HepG2 (cell line): ENCODE measurements at regions not wholly inside any gene's neighbourhood (a gene's known extent, or its start where the extent isn't known, plus 50 kb on each side); places are given as distances from the start of the nearest gene placed in this dataset.

Experiments
- ETV5 ChIP-seq: IDR thresholded peaks from 2 replicates; pipeline ENCODE4 v1.6.1; 2018; ENCODE audit warnings: missing biosample characterization, missing genetic modification reagents, inconsistent platforms, borderline replicate concordance
- GPBP1L1 ChIP-seq: sonication (generic); formaldehyde crosslinking; IDR thresholded peaks from 2 replicates; pipeline ENCODE4 v1.5.0; 2020; ENCODE audit warnings: mild to moderate bottlenecking, missing genetic modification reagents
- MAFF ChIP-seq: IDR thresholded peaks from 2 replicates; pipeline ENCODE4 v1.6.1; 2011; ENCODE audit warnings: low read depth, low read length, improper control_type of control experiment
- MNT ChIP-seq: fragments of 450-650 bp; IDR thresholded peaks from 2 replicates; pipeline ENCODE4 v1.6.1; 2016
- NFRKB ChIP-seq: fragments of 450-650 bp; IDR thresholded peaks from 2 replicates; pipeline ENCODE4 v1.6.1; 2017
- NFYB ChIP-seq: sonication (generic); formaldehyde crosslinking; IDR thresholded peaks from 2 replicates; pipeline ENCODE4 v1.4.0; 2020; ENCODE audit warnings: missing genetic modification reagents
- PBX2 ChIP-seq: IDR thresholded peaks from 2 replicates; pipeline ENCODE4 v1.6.1; 2016; ENCODE audit warnings: control low read depth
- POLR2A ChIP-seq, 2 experiments: IDR thresholded peaks; 2 replicates each; pipeline ENCODE4 v1.6.1; 2011; ENCODE audit warnings: low read depth in 2 of 2, low read length in 2 of 2, mild to moderate bottlenecking in 1 of 2, moderate library complexity in 1 of 2; ENCODE audit not compliant: insufficient read depth in 1 of 2
- RNF2 ChIP-seq: fragments of 450-650 bp; conservative IDR thresholded peaks from 2 replicates; pipeline ENCODE4 v1.6.1; 2016; ENCODE audit warnings: low read depth
- SUZ12 ChIP-seq: fragments of 150-350 bp; IDR thresholded peaks from 2 replicates; pipeline ENCODE4 v1.6.1; 2014; ENCODE audit warnings: low read depth, low read length
- ZFY ChIP-seq: sonication (generic); formaldehyde crosslinking; IDR thresholded peaks from 2 replicates; pipeline ENCODE4 v1.4.0; 2020; ENCODE audit warnings: missing genetic modification reagents
- ZNF3 ChIP-seq: IDR thresholded peaks from 2 replicates; pipeline ENCODE4 v1.7.0; 2017; ENCODE audit warnings: inconsistent platforms
- TF ChIP-seq, protein P1 (sequence below): sonication (generic); formaldehyde crosslinking; IDR thresholded peaks from 2 replicates; pipeline ENCODE4 v1.4.0; 2020; ENCODE audit warnings: missing genetic modification reagents

DNA sequence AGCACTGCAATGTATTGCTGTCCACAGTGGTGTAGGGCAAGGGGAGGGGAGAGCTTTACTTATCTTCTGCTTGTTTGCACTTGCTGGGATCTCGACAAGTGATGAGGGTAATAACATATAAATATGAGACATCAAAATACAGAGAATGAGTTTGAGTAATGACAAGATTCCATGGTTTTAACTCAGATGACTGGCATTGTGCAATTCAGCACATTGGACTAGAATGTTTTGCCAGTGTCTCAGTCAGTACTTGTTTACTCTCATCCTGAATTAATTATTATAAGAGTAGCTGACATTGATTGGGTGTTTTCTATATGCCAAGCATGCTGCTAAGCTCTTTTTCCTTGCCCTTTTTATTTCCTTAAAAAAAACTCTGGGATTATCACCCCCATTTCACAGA is 306.7 kb upstream of the MMADHC start:
- TF ChIP-seq ZNF3 (CRISPR knock-in tag) = no peak
- no peak for TF ChIP-seq SUZ12
- no peak for TF ChIP-seq MNT
- no peak for TF ChIP-seq GPBP1L1
- TF ChIP-seq ETV5 (CRISPR knock-in tag) = no peak
- TF ChIP-seq PBX2 (CRISPR knock-in tag) = no peak
- TF ChIP-seq, protein P1, sequence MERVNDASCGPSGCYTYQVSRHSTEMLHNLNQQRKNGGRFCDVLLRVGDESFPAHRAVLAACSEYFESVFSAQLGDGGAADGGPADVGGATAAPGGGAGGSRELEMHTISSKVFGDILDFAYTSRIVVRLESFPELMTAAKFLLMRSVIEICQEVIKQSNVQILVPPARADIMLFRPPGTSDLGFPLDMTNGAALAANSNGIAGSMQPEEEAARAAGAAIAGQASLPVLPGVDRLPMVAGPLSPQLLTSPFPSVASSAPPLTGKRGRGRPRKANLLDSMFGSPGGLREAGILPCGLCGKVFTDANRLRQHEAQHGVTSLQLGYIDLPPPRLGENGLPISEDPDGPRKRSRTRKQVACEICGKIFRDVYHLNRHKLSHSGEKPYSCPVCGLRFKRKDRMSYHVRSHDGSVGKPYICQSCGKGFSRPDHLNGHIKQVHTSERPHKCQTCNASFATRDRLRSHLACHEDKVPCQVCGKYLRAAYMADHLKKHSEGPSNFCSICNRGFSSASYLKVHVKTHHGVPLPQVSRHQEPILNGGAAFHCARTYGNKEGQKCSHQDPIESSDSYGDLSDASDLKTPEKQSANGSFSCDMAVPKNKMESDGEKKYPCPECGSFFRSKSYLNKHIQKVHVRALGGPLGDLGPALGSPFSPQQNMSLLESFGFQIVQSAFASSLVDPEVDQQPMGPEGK (CRISPR knock-in tag) = no peak
- TF ChIP-seq POLR2A (IDR thresholded peaks at IDR 0.05; ENCODE audit: insufficient read depth in 1 of 2, low read depth in 2 of 2, low read length in 2 of 2) = no peak
- TF ChIP-seq NFYB = no peak
- TF ChIP-seq ZFY (CRISPR knock-in tag) = no peak
- no peak for TF ChIP-seq MAFF
- no peak for TF ChIP-seq NFRKB
- TF ChIP-seq RNF2 = no peak
